GM12874 (cell line): ENCODE measurements at regions not wholly inside any gene's neighbourhood (a gene's known extent, or its start where the extent isn't known, plus 50 kb on each side); places are given as distances from the start of the nearest gene placed in this dataset.

Experiments
- TF ChIP-seq, protein P1 (sequence below): IDR thresholded peaks from 2 replicates; pipeline ENCODE4 v1.5.1; 2011; ENCODE audit warnings: low read depth, mild to moderate bottlenecking, control low read depth, low read length, moderate library complexity; ENCODE audit not compliant: insufficient read depth

- TF ChIP-seq, protein P1, sequence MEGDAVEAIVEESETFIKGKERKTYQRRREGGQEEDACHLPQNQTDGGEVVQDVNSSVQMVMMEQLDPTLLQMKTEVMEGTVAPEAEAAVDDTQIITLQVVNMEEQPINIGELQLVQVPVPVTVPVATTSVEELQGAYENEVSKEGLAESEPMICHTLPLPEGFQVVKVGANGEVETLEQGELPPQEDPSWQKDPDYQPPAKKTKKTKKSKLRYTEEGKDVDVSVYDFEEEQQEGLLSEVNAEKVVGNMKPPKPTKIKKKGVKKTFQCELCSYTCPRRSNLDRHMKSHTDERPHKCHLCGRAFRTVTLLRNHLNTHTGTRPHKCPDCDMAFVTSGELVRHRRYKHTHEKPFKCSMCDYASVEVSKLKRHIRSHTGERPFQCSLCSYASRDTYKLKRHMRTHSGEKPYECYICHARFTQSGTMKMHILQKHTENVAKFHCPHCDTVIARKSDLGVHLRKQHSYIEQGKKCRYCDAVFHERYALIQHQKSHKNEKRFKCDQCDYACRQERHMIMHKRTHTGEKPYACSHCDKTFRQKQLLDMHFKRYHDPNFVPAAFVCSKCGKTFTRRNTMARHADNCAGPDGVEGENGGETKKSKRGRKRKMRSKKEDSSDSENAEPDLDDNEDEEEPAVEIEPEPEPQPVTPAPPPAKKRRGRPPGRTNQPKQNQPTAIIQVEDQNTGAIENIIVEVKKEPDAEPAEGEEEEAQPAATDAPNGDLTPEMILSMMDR = no peak
Observed at GRCh38 chr11:69216647-69217051, 60.9 kb downstream of the SMIM38 start.

DNA sequence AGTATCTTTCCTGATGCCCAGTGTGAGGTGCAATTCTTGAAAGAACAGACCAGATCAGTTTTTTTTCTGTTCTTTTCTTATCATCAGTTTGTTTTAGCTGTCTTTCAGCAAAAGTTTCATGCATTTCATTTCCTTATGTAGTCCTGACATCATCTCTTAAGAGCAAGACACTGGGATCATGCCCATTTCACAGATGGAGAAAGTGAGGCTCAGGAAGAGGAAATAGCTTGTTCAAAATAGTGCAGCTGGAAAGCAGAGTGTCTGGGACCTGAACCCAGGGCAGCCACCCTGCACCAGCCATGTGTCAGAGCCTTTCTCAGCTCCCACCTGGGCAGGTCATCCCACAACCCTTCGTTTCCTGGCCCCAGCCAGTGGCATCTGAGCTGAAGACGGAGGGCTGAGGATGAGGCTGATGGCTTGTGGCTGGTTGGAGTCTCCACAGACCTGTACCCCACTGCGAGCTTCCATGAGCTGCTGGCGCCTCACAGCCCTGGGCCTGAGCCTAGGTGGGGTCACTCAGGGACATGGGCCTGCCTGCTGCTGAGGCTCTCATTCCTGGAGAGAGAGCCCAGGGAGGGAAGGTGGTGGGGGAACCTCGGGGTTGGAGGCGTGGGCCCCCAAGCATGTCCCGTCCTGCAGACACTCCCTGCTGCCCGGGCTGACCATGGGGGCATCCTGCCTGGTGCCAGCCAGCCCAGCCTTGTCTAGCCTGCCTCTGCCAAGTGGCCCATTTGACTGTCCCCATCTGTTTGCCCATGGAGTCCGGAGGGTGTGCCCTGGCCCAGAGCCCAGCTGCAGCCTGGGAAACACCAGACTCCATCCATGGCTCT, 61.8 kb downstream of the SMIM38 start:
- TF ChIP-seq, protein P1 = no peak

- TF ChIP-seq, protein P1 = no peak
Observed at GRCh38 chr11:69218271-69218682, 62.5 kb downstream of the SMIM38 start.

DNA sequence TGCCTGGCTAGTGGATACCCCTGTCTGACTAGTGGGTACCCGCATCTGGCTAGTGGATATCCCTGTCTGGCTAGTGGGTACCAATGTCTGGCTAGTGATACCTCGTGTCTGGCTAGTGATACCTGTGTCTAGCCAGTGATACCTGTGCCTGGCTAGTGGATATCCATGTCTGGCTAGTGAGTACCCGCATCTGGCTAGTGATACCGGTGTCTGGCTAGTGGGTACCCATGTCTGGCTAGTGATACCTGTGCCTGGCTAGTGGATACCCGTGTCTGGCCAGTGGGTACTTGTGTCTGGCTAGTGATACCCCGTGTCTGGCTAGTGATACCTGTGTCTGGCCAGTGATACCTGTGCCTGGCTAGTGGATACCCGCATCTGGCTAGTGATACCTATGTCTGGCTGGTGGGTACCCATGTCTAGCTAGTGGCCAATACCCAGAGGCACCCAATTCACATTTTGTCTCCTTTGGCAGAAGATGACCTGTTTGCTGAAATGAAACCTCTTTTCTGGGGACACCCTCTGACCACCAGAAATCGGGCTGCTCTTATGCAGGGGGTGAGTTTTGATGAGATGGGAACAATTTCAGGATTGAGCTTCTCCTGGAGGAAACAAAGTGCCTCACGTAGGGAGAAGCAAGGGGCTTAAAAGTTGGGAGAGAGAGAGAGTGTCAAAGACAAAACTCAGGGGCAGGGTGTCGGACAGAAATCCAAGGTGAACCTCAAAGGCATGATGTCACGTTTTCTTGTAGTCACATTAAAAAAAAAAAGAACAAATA, 63.4 kb downstream of the SMIM38 start:
- TF ChIP-seq, protein P1 = no peak

- TF ChIP-seq, protein P1 = no peak
Observed at GRCh38 chr11:69219991-69220390, 64.3 kb downstream of the SMIM38 start.

- TF ChIP-seq, protein P1 = no peak
Observed at GRCh38 chr11:69220561-69221051, 64.9 kb downstream of the SMIM38 start.

DNA sequence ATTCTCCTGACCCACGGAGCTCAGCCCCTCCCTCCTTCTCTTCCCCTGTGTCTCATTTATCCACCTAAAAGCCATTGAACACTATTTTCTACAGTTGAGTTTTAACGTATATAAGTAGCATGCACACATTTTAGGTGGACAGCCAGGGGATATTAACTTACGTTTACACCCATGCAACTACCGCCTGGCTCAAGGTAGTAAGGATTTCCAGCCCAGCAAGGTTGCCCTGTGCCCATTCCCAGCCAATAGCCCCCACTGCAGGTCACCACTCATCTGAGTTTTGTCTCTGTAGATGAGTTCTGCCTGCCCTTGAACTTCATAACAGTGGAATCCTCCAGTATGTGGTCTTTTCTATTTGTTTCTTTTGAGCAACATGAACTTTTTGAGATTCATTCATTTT, 65.4 kb downstream of the SMIM38 start:
- TF ChIP-seq, protein P1 = no peak
